Chondrocyte (in vitro differentiated cells): ENCODE measurements at regions not wholly inside any gene's neighbourhood (a gene's known extent, or its start where the extent isn't known, plus 50 kb on each side); places are given as distances from the start of the nearest gene placed in this dataset.

Source experiments
- DNase-seq: peaks from one replicate; pipeline ENCODE4 v3.0.0; 2021; ENCODE audit warnings: mixed read lengths, low spot score
- H3K27ac Mint-ChIP-seq: one replicate; pipeline ENCODE4 v1.8.0; 2021; ENCODE audit warnings: mild to moderate bottlenecking, moderate library complexity, mixed read lengths; ENCODE audit not compliant: unreplicated experiment
- H3K27me3 Mint-ChIP-seq: 2 replicates; pipeline ENCODE4 v1.8.0; 2021; ENCODE audit warnings: low read depth, mixed read lengths
- H3K36me3 Mint-ChIP-seq: 2 replicates; pipeline ENCODE4 v1.8.0; 2021; ENCODE audit warnings: low read depth, mixed read lengths
- H3K4me1 Mint-ChIP-seq: 2 replicates; pipeline ENCODE4 v1.8.0; 2021; ENCODE audit warnings: low read depth, mild to moderate bottlenecking, mixed read lengths
- H3K4me3 Mint-ChIP-seq: one replicate; pipeline ENCODE4 v1.8.0; 2021; ENCODE audit warnings: mild to moderate bottlenecking, moderate library complexity, mixed read lengths; ENCODE audit not compliant: unreplicated experiment
- H3K9me3 Mint-ChIP-seq: 2 replicates; pipeline ENCODE4 v1.8.0; 2021; ENCODE audit warnings: low read depth, mixed read lengths
- CTCF ChIP-seq: fragments of 200-600 bp; sonication (generic); IDR thresholded peaks from 2 replicates; pipeline ENCODE4 v1.5.0; 2021; ENCODE audit warnings: antibody characterized with exemption, mild to moderate bottlenecking, moderate library complexity

GRCh38 chr5:8525819-8526218 is 656.9 kb downstream of the MTRR start:
- Mint-ChIP-seq H3K9me3 (no peaks in the 10 kb centered on the region), H3K27me3 (no peaks in the 10 kb centered on the region), H3K4me3 (no peak overlapping the region), H3K36me3 (no peaks in the 10 kb centered on the region), H3K4me1 (peaks cover 5% of the 10 kb centered on the region), H3K27ac (no peak overlapping the region)
- DNase-seq = no peak
- no peak for TF ChIP-seq CTCF

- Mint-ChIP-seq H3K27me3 (no peaks in the 10 kb centered on the region), H3K4me3 (no peak overlapping the region), H3K4me1 (no peaks in the 10 kb centered on the region), H3K36me3 (no peaks in the 10 kb centered on the region), H3K9me3 (no peaks in the 10 kb centered on the region), H3K27ac (no peak overlapping the region)
- TF ChIP-seq CTCF = no peak
- no peak for DNase-seq
Measured at GRCh38 chr5:8528106-8528505, 659.2 kb downstream of the MTRR start.

- Mint-ChIP-seq H3K4me1 (no peaks in the 10 kb centered on the region), H3K9me3 (no peaks in the 10 kb centered on the region), H3K27ac (no peak overlapping the region), H3K4me3 (no peak overlapping the region), H3K36me3 (no peaks in the 10 kb centered on the region), H3K27me3 (no peaks in the 10 kb centered on the region)
- no peak for DNase-seq
- TF ChIP-seq CTCF = no peak
Measured at GRCh38 chr5:8538821-8539220, 669.9 kb downstream of the MTRR start.

GRCh38 chr5:8540317-8540716 is 671.4 kb downstream of the MTRR start:
- Mint-ChIP-seq H3K9me3 (no peaks in the 10 kb centered on the region), H3K4me3 (no peak overlapping the region), H3K27me3 (no peaks in the 10 kb centered on the region), H3K27ac (no peak overlapping the region), H3K36me3 (no peaks in the 10 kb centered on the region), H3K4me1 (no peaks in the 10 kb centered on the region)
- no peak for TF ChIP-seq CTCF
- no peak for DNase-seq

- H3K27ac Mint-ChIP-seq = no peak overlapping the region
- peaks cover 8% of the 10 kb centered on the region for H3K36me3 Mint-ChIP-seq
- no peak overlapping the region for H3K4me3 Mint-ChIP-seq
- no peaks in the 10 kb centered on the region for H3K27me3 Mint-ChIP-seq
- no peak for DNase-seq
- no peak for TF ChIP-seq CTCF
- H3K9me3 Mint-ChIP-seq = peaks cover 26% of the 10 kb centered on the region
- H3K4me1 Mint-ChIP-seq = no peaks in the 10 kb centered on the region
Measured at GRCh38 chr5:8550921-8551320, 682.0 kb downstream of the MTRR start.
